Body of pancreas (tissue), 4 donors: ENCODE measurements at regions not wholly inside any gene's neighbourhood (a gene's known extent, or its start where the extent isn't known, plus 50 kb on each side); places are given as distances from the start of the nearest gene placed in this dataset.

Source experiments
- ATAC-seq: fragments of 150-250 bp; one replicate; pipeline ENCODE4 v1.9.1; 2016
- DNase-seq, 4 donors: peaks; one replicate each; pipeline ENCODE4 v3.0.0-alpha.2; 2019
- H3K27ac ChIP-seq, 4 donors: fragments of 200-600 bp; sonication (generic); 1 replicate in 3 of 4; 2 replicates in 1 of 4; pipeline versions ENCODE4 v1.5.1 to v1.6.1; 2016 to 2019; ENCODE audit warnings: mild to moderate bottlenecking in 1 of 4, mixed read lengths in 1 of 4, moderate library complexity in 1 of 4
- H3K27me3 ChIP-seq, 2 donors: fragments of 200-600 bp; sonication (generic); one replicate each; pipeline ENCODE4 v1.6.0; 2016; ENCODE audit warnings: mild to moderate bottlenecking in 1 of 2
- H3K36me3 ChIP-seq, 2 donors: fragments of 200-600 bp; sonication (generic); replicated peaks in 1 of 2; 2 replicates each; pipeline ENCODE4 v1.5.1; 2016; ENCODE audit warnings: low read depth in 2 of 2; ENCODE audit not compliant: insufficient read depth in 1 of 2
- H3K4me1 ChIP-seq: fragments of 200-600 bp; sonication (generic); one replicate; pipeline ENCODE4 v1.6.0; 2016
- H3K4me3 ChIP-seq, 2 donors: fragments of 200-600 bp; sonication (generic); 1 replicate in 1 of 2; 2 replicates in 1 of 2; pipeline ENCODE4 v1.5.1; 2016 to 2019
- H3K9me3 ChIP-seq, 3 donors: fragments of 200-600 bp; sonication (generic); 1 replicate in 2 of 3; 2 replicates in 1 of 3; pipeline ENCODE4 v1.5.1; 2016
- CTCF ChIP-seq, 7 experiments: fragments of 450-650 bp in 4 of 7; fragments of 200-600 bp in 3 of 7; sonication (generic) in 3 of 7; IDR thresholded peaks; one replicate each; pipeline ENCODE4 v1.5.1; 2016 to 2019; ENCODE audit warnings: antibody characterized with exemption in 7 of 7
- POLR2A ChIP-seq, 3 donors: fragments of 450-650 bp; IDR thresholded peaks; one replicate each; pipeline ENCODE4 v1.6.1; 2016; ENCODE audit warnings: antibody characterized with exemption in 3 of 3, mild to moderate bottlenecking in 2 of 3
- WGBS, 2 donors: methylation state at CpG; one replicate each; pipeline ENCODE4 v1.1.5; 2017; 5-methylcytosine and 5-hydroxymethylcytosine counted together
- intact Hi-C: fragments of 100-400 bp; cut with DNase I; formaldehyde crosslinking; loops from one replicate; pipeline ENCODE4 v1.15.1; 2023

DNA sequence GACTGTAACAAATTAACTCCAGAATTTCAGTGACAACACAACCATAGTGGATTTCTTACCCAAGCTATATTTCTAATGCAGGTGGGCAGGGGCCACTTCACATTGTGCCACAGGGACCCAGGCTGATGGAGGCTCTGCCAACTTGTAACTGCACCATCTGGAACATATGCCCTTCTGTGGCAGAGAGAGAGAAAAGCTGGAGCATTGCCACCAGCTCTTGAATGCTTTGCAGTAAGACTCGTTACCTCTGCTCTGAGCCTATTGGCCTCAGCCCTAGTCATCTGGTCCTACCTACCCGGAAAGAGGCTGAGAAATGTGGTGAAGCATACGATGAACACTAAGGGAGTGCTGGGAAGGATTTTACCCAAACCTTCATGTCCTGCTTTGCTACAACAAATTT is 587.1 kb downstream of the ZNF385D start:
- H3K4me1 ChIP-seq: no peaks in the 10 kb centered on the region
- no peaks in the 10 kb centered on the region for H3K9me3 ChIP-seq
- 48 to 62% methylated on average over 3 of the region's 3 CpGs for WGBS, 2 donors
- no peak overlapping the region for H3K27ac ChIP-seq
- H3K36me3 ChIP-seq: no peaks in the 10 kb centered on the region
- intact Hi-C loops: no loop called here
- H3K27me3 ChIP-seq: no peaks in the 10 kb centered on the region
- ATAC-seq: no peak
- no peak for TF ChIP-seq POLR2A (IDR thresholded peaks at IDR 0.05)
- no peak for TF ChIP-seq CTCF (IDR thresholded peaks at IDR 0.05)
- H3K4me3 ChIP-seq: no peak overlapping the region
- DNase-seq: no peak

- no peaks in the 10 kb centered on the region for H3K27me3 ChIP-seq
- no peak for TF ChIP-seq POLR2A (IDR thresholded peaks at IDR 0.05)
- no peak for TF ChIP-seq CTCF (IDR thresholded peaks at IDR 0.05)
- H3K4me1 ChIP-seq: no peaks in the 10 kb centered on the region
- intact Hi-C loops: no loop called here
- 31 to 56% methylated on average over 2 of the region's 2 CpGs for WGBS, 2 donors
- DNase-seq: no peak
- H3K27ac ChIP-seq: no peak overlapping the region
- H3K36me3 ChIP-seq: no peaks in the 10 kb centered on the region
- H3K9me3 ChIP-seq: no peaks in the 10 kb centered on the region
- H3K4me3 ChIP-seq: no peak overlapping the region
- no peak for ATAC-seq
Observed at GRCh38 chr3:21159543-21159906, 591.5 kb downstream of the ZNF385D start.

GRCh38 chr3:21158861-21159542 is 592.0 kb downstream of the ZNF385D start:
- Histone ChIP-seq H3K4me3 (no peak overlapping the region), H3K4me1 (no peaks in the 10 kb centered on the region), H3K27ac (no peak overlapping the region), H3K27me3 (no peaks in the 10 kb centered on the region), H3K36me3 (no peaks in the 10 kb centered on the region), H3K9me3 (no peaks in the 10 kb centered on the region)
- DNase-seq (no peak), ATAC-seq (no peak)
- intact Hi-C loops: no loop called here
- TF ChIP-seq POLR2A (IDR thresholded peaks at IDR 0.05) (no peak), CTCF (IDR thresholded peaks at IDR 0.05) (no peak)
- 49 to 54% methylated on average over 4 of the region's 4 CpGs for WGBS, 2 donors

- DNase-seq (no peak), ATAC-seq (no peak)
- Histone ChIP-seq H3K9me3 (no peaks in the 10 kb centered on the region), H3K36me3 (no peaks in the 10 kb centered on the region), H3K27ac (no peak overlapping the region), H3K27me3 (no peaks in the 10 kb centered on the region), H3K4me1 (no peaks in the 10 kb centered on the region), H3K4me3 (no peak overlapping the region)
- intact Hi-C loops: no loop called here
- TF ChIP-seq CTCF (IDR thresholded peaks at IDR 0.05) (no peak), POLR2A (IDR thresholded peaks at IDR 0.05) (no peak)
Observed at GRCh38 chr3:21154911-21155310, 596.1 kb downstream of the ZNF385D start.

DNA sequence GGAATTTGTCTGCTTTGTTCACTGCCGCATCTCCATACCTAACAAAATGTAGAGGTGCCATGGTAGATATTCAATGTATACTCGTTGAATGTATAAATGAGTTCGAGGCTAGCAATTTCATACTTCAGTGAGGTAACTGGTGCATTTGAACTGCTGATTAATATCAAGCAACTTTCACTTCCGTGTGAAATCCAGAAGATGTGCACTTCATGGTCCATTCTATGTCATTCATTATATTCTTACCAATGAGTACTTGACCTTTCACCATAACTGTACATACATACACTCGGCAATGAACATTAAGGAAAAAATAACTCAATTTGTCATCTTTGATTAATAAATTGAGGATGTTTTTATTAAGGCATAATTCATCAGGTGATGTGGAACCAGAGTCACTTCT is 598.5 kb downstream of the ZNF385D start:
- TF ChIP-seq CTCF (IDR thresholded peaks at IDR 0.05) (no peak), POLR2A (IDR thresholded peaks at IDR 0.05) (no peak)
- H3K4me3 ChIP-seq: no peak overlapping the region
- H3K9me3 ChIP-seq: no peaks in the 10 kb centered on the region
- no peak overlapping the region for H3K27ac ChIP-seq
- DNase-seq (no peak), ATAC-seq (no peak)
- H3K4me1 ChIP-seq: no peaks in the 10 kb centered on the region
- intact Hi-C loops: no loop called here
- no peaks in the 10 kb centered on the region for H3K27me3 ChIP-seq
- WGBS, 2 donors: 59 to 70% methylated on average over 5 of the region's 5 CpGs
- no peaks in the 10 kb centered on the region for H3K36me3 ChIP-seq
